ENCODE measurements at regions not wholly inside any gene's neighbourhood (a gene's known extent, or its start where the extent isn't known, plus 50 kb on each side); places are given as distances from the start of the nearest gene placed in this dataset.

GRCh38 chr13:95375706-95376105 is 74.5 kb upstream of the ABCC4 start:
- no peak for DNase-seq (ENCODE audit: low read depth)
- no peaks in the 10 kb centered on the region for H3K27me3 ChIP-seq (ENCODE audit: control insufficient read depth, insufficient read depth, low read length)
- TF ChIP-seq CTCF (IDR thresholded peaks at IDR 0.05; ENCODE audit: insufficient read depth, low read length, severe bottlenecking) = no peak
- H3K36me3 ChIP-seq (ENCODE audit: control insufficient read depth, insufficient read depth, low read length) = no peaks in the 10 kb centered on the region
- no peak overlapping the region for H3K4me3 ChIP-seq (ENCODE audit: low read depth, low read length)
- FAIRE-seq = no peak

GRCh38 chr13:95378603-95379002 is 77.4 kb upstream of the ABCC4 start:
- no peak for TF ChIP-seq CTCF (IDR thresholded peaks at IDR 0.05; ENCODE audit: insufficient read depth, low read length, severe bottlenecking)
- DNase-seq (ENCODE audit: low read depth) = peak; percentile 17
- Histone ChIP-seq H3K27me3 (ENCODE audit: control insufficient read depth, insufficient read depth, low read length) (no peaks in the 10 kb centered on the region), H3K36me3 (ENCODE audit: control insufficient read depth, insufficient read depth, low read length) (no peaks in the 10 kb centered on the region), H3K4me3 (ENCODE audit: low read depth, low read length) (no peak overlapping the region)
- FAIRE-seq = no peak

GRCh38 chr13:95380468-95381211 is 79.4 kb upstream of the ABCC4 start:
- no peak overlapping the region for H3K4me3 ChIP-seq (ENCODE audit: low read depth, low read length)
- H3K36me3 ChIP-seq (ENCODE audit: control insufficient read depth, insufficient read depth, low read length) = no peaks in the 10 kb centered on the region
- no peak for FAIRE-seq
- peak; percentile 87 for TF ChIP-seq CTCF (IDR thresholded peaks at IDR 0.05; ENCODE audit: insufficient read depth, low read length, severe bottlenecking)
- DNase-seq (ENCODE audit: low read depth) = peak; percentile 79
- H3K27me3 ChIP-seq (ENCODE audit: control insufficient read depth, insufficient read depth, low read length) = no peaks in the 10 kb centered on the region

GRCh38 chr13:95381212-95381527 is 79.9 kb upstream of the ABCC4 start:
- Histone ChIP-seq H3K36me3 (ENCODE audit: control insufficient read depth, insufficient read depth, low read length) (no peaks in the 10 kb centered on the region), H3K4me3 (ENCODE audit: low read depth, low read length) (no peak overlapping the region), H3K27me3 (ENCODE audit: control insufficient read depth, insufficient read depth, low read length) (no peaks in the 10 kb centered on the region)
- FAIRE-seq (no peak), DNase-seq (ENCODE audit: low read depth) (no peak)
- no peak for TF ChIP-seq CTCF (IDR thresholded peaks at IDR 0.05; ENCODE audit: insufficient read depth, low read length, severe bottlenecking)

GRCh38 chr13:95382411-95382810 is 81.2 kb upstream of the ABCC4 start:
- TF ChIP-seq CTCF (IDR thresholded peaks at IDR 0.05; ENCODE audit: insufficient read depth, low read length, severe bottlenecking) = no peak
- Histone ChIP-seq H3K4me3 (ENCODE audit: low read depth, low read length) (no peak overlapping the region), H3K36me3 (ENCODE audit: control insufficient read depth, insufficient read depth, low read length) (no peaks in the 10 kb centered on the region), H3K27me3 (ENCODE audit: control insufficient read depth, insufficient read depth, low read length) (no peaks in the 10 kb centered on the region)
- FAIRE-seq = no peak
- DNase-seq (ENCODE audit: low read depth) = peak; percentile 68

GRCh38 chr13:95382916-95383315 is 81.7 kb upstream of the ABCC4 start:
- no peak for TF ChIP-seq CTCF (IDR thresholded peaks at IDR 0.05; ENCODE audit: insufficient read depth, low read length, severe bottlenecking)
- no peak for DNase-seq (ENCODE audit: low read depth)

More at GRCh38 chr13:95382916-95383315, 81.7 kb upstream of the ABCC4 start:
- H3K36me3 ChIP-seq (ENCODE audit: control insufficient read depth, insufficient read depth, low read length) = no peaks in the 10 kb centered on the region
- no peak for FAIRE-seq
- no peaks in the 10 kb centered on the region for H3K27me3 ChIP-seq (ENCODE audit: control insufficient read depth, insufficient read depth, low read length)
- no peak overlapping the region for H3K4me3 ChIP-seq (ENCODE audit: low read depth, low read length)
